WTC11 (cell line): ENCODE measurements at regions not wholly inside any gene's neighbourhood (a gene's known extent, or its start where the extent isn't known, plus 50 kb on each side); places are given as distances from the start of the nearest gene placed in this dataset.

ENCODE experiments used
- ATAC-seq: fragments of 200-7000 bp; cut with Tn5 transposase; 2 replicates; pipeline ENCODE4 v1.10.0; 2021; ENCODE audit warnings: mild to moderate bottlenecking, moderate library complexity
- CTCF ChIA-PET: fragments of 300-600 bp; sonication (Branson Sonifier 250); formaldehyde crosslinking; loops from one replicate; lab custom pipeline; 2021; ENCODE audit warnings: antibody characterized with exemption; lab: Charles Lee
- POLR2A ChIA-PET: fragments of 350-600 bp; sonication (Branson Sonifier 250); formaldehyde crosslinking; loops from one replicate; lab custom pipeline; 2021; ENCODE audit warnings: antibody characterized with exemption; lab: Charles Lee
- DNase-seq: peaks from one replicate; pipeline ENCODE4 v3.0.0; 2021; ENCODE audit warnings: low spot score
- H3K27ac Mint-ChIP-seq: 2 replicates; pipeline ENCODE4 v1.8.0; 2021; ENCODE audit warnings: mixed read lengths
- H3K27me3 Mint-ChIP-seq: 2 replicates; pipeline ENCODE4 v1.8.0; 2021; ENCODE audit warnings: low read depth, mild to moderate bottlenecking, moderate library complexity, mixed read lengths
- H3K36me3 Mint-ChIP-seq: 2 replicates; pipeline ENCODE4 v1.8.0; 2021; ENCODE audit warnings: mixed read lengths
- H3K4me1 Mint-ChIP-seq: 2 replicates; pipeline ENCODE4 v1.8.0; 2022; ENCODE audit warnings: mixed read lengths
- H3K4me3 Mint-ChIP-seq: 2 replicates; pipeline ENCODE4 v1.8.0; 2021; ENCODE audit warnings: mild to moderate bottlenecking, moderate library complexity, mixed read lengths
- H3K9me3 Mint-ChIP-seq: 2 replicates; pipeline ENCODE4 v1.8.0; 2021; ENCODE audit warnings: mixed read lengths
- ATF1 ChIP-seq: sonication (generic); formaldehyde crosslinking; IDR thresholded peaks from 2 replicates; pipeline ENCODE4 v1.8.1; 2023; ENCODE audit warnings: mild to moderate bottlenecking, moderate library complexity, missing genetic modification reagents
- ELF4 ChIP-seq: sonication (generic); formaldehyde crosslinking; IDR thresholded peaks from 2 replicates; pipeline ENCODE4 v1.8.1; 2022; ENCODE audit warnings: low read depth, mild to moderate bottlenecking, moderate library complexity, missing genetic modification reagents
- EMX1 ChIP-seq: fragments of 250-450 bp; sonication (Bioruptor Pico); IDR thresholded peaks from 2 replicates; pipeline ENCODE4 v1.8.0; 2021; ENCODE audit warnings: mild to moderate bottlenecking
- ESRRA ChIP-seq: sonication (generic); formaldehyde crosslinking; IDR thresholded peaks from 2 replicates; pipeline ENCODE4 v1.8.1; 2022; ENCODE audit warnings: mild to moderate bottlenecking, missing genetic modification reagents, borderline replicate concordance
- FOXP1 ChIP-seq: sonication (generic); formaldehyde crosslinking; IDR thresholded peaks from 2 replicates; pipeline ENCODE4 v1.8.0; 2022; ENCODE audit warnings: missing genetic modification reagents, mild to moderate bottlenecking, moderate library complexity, borderline replicate concordance
- NFE2L1 ChIP-seq: sonication (generic); formaldehyde crosslinking; IDR thresholded peaks from 2 replicates; pipeline ENCODE4 v1.8.1; 2023; ENCODE audit warnings: missing genetic modification reagents
- NR3C1 ChIP-seq: sonication (generic); formaldehyde crosslinking; conservative IDR thresholded peaks from 2 replicates; pipeline ENCODE4 v1.8.1; 2023; ENCODE audit warnings: low read depth, mild to moderate bottlenecking, missing genetic modification reagents
- PRRX2 ChIP-seq: fragments of 250-450 bp; sonication (Bioruptor Pico); IDR thresholded peaks from 2 replicates; pipeline ENCODE4 v1.8.0; 2021; ENCODE audit warnings: mild to moderate bottlenecking
- ZBTB21 ChIP-seq: sonication (generic); formaldehyde crosslinking; IDR thresholded peaks from 2 replicates; pipeline ENCODE4 v1.8.1; 2023; ENCODE audit warnings: mild to moderate bottlenecking, missing genetic modification reagents, borderline replicate concordance
- ZNF121 ChIP-seq: sonication (generic); formaldehyde crosslinking; IDR thresholded peaks from 2 replicates; pipeline ENCODE4 v1.8.0; 2023; ENCODE audit warnings: missing genetic modification reagents
- ZNF138 ChIP-seq: sonication (generic); formaldehyde crosslinking; conservative IDR thresholded peaks from 2 replicates; pipeline ENCODE4 v1.8.1; 2022; ENCODE audit warnings: mild to moderate bottlenecking, moderate library complexity, missing genetic modification reagents
- ZNF219 ChIP-seq: sonication (generic); formaldehyde crosslinking; IDR thresholded peaks from 2 replicates; pipeline ENCODE4 v1.8.0; 2023; ENCODE audit warnings: missing genetic modification reagents, mild to moderate bottlenecking, borderline replicate concordance
- ZNF396 ChIP-seq: fragments of 250-450 bp; sonication (Bioruptor Pico); IDR thresholded peaks from 2 replicates; pipeline ENCODE4 v1.8.0; 2021; ENCODE audit warnings: mild to moderate bottlenecking, moderate library complexity, borderline replicate concordance
- ZNF416 ChIP-seq: fragments of 250-450 bp; sonication (Bioruptor Pico); IDR thresholded peaks from 2 replicates; pipeline ENCODE4 v1.9.0; 2021; ENCODE audit warnings: mild to moderate bottlenecking, inconsistent platforms
- ZNF671 ChIP-seq: fragments of 250-450 bp; sonication (Bioruptor Pico); IDR thresholded peaks from 2 replicates; pipeline ENCODE4 v1.8.0; 2021; ENCODE audit warnings: mild to moderate bottlenecking
- TF ChIP-seq, protein P1 (sequence below): sonication (generic); formaldehyde crosslinking; IDR thresholded peaks from 2 replicates; pipeline ENCODE4 v1.8.1; 2022; ENCODE audit warnings: mild to moderate bottlenecking, moderate library complexity, missing genetic modification reagents
- TF ChIP-seq, protein P2 (sequence below): sonication (generic); formaldehyde crosslinking; IDR thresholded peaks from 2 replicates; pipeline ENCODE4 v1.8.0; 2023; ENCODE audit warnings: missing genetic modification reagents
- TF ChIP-seq, protein P3 (sequence below): fragments of 250-450 bp; sonication (Bioruptor Pico); IDR thresholded peaks from 2 replicates; pipeline ENCODE4 v1.9.0; 2021; ENCODE audit warnings: mild to moderate bottlenecking
- TF ChIP-seq, protein P4 (sequence below): sonication (generic); formaldehyde crosslinking; IDR thresholded peaks from 2 replicates; pipeline ENCODE4 v1.8.0; 2022; ENCODE audit warnings: mild to moderate bottlenecking, missing genetic modification reagents
- TF ChIP-seq, protein P5 (sequence below): fragments of 250-450 bp; sonication (Bioruptor Pico); IDR thresholded peaks from 2 replicates; pipeline ENCODE4 v1.9.0; 2021; ENCODE audit warnings: mild to moderate bottlenecking
- TF ChIP-seq, protein P6 (sequence below): sonication (generic); formaldehyde crosslinking; IDR thresholded peaks from 2 replicates; pipeline ENCODE4 v1.8.0; 2022; ENCODE audit warnings: mild to moderate bottlenecking, missing genetic modification reagents
- TF ChIP-seq, protein P7 (sequence below): sonication (generic); formaldehyde crosslinking; IDR thresholded peaks from 2 replicates; pipeline ENCODE4 v1.8.1; 2023; ENCODE audit warnings: mild to moderate bottlenecking, missing genetic modification reagents, moderate library complexity

DNA sequence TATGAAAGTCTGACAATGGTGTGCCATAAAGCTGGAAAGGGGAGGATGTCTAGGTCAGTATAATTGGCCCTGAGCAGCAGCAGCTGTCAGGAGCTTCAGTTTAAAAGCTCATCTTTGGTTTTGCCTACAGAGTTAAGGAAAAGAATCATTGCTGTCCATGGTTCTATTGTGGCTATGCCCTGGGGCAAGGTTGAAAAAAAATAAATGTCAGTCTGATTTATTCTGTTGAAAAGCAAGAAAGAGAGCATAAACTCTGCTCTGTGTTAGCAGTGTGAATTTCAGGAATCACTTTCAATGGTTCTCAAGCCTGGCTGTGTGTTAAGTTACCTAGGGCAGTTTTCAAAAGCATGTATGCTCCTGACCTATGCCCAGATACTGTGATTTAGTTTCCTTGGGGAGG lies 446.7 kb downstream of the SETBP1 start (continued):
- TF ChIP-seq, protein P1, sequence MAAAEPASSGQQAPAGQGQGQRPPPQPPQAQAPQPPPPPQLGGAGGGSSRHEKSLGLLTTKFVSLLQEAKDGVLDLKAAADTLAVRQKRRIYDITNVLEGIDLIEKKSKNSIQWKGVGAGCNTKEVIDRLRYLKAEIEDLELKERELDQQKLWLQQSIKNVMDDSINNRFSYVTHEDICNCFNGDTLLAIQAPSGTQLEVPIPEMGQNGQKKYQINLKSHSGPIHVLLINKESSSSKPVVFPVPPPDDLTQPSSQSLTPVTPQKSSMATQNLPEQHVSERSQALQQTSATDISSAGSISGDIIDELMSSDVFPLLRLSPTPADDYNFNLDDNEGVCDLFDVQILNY (CRISPR knock-in tag), result no peak
- TF ChIP-seq, protein P2, sequence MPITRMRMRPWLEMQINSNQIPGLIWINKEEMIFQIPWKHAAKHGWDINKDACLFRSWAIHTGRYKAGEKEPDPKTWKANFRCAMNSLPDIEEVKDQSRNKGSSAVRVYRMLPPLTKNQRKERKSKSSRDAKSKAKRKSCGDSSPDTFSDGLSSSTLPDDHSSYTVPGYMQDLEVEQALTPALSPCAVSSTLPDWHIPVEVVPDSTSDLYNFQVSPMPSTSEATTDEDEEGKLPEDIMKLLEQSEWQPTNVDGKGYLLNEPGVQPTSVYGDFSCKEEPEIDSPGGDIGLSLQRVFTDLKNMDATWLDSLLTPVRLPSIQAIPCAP, result no peak
- TF ChIP-seq ELF4 (CRISPR knock-in tag) (no peak), ZBTB21 (no peak), ZNF396 (no peak), ZNF138 (CRISPR knock-in tag) (no peak), ZNF671 (CRISPR knock-in tag) (no peak)
- TF ChIP-seq, protein P3, sequence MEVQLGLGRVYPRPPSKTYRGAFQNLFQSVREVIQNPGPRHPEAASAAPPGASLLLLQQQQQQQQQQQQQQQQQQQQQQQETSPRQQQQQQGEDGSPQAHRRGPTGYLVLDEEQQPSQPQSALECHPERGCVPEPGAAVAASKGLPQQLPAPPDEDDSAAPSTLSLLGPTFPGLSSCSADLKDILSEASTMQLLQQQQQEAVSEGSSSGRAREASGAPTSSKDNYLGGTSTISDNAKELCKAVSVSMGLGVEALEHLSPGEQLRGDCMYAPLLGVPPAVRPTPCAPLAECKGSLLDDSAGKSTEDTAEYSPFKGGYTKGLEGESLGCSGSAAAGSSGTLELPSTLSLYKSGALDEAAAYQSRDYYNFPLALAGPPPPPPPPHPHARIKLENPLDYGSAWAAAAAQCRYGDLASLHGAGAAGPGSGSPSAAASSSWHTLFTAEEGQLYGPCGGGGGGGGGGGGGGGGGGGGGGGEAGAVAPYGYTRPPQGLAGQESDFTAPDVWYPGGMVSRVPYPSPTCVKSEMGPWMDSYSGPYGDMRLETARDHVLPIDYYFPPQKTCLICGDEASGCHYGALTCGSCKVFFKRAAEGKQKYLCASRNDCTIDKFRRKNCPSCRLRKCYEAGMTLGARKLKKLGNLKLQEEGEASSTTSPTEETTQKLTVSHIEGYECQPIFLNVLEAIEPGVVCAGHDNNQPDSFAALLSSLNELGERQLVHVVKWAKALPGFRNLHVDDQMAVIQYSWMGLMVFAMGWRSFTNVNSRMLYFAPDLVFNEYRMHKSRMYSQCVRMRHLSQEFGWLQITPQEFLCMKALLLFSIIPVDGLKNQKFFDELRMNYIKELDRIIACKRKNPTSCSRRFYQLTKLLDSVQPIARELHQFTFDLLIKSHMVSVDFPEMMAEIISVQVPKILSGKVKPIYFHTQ, result no peak

DNA sequence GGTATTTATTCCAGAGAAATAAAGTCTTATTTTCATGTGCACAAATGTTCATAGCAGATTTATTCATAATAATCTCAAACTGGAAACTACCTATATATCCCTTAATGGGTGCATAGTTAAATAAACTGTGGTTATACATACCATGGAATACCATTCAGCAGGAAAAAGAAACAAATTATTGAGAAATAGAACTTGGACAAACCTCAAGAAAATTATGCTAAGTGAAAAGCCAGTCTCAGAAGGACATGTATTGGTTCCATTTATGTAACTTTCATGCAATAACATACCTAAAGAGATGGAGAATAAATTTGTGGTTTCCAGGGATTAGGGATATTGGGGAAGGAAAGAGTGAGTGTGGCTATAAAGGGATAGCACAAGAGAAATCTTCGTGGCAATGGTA lies 452.6 kb downstream of the SETBP1 start:
- ChIA-PET CTCF (no interaction called here), POLR2A (no interaction called here)
- DNase-seq (no peak), ATAC-seq (no peak)
- H3K9me3 Mint-ChIP-seq, result no peaks in the 10 kb centered on the region
- no peaks in the 10 kb centered on the region for H3K36me3 Mint-ChIP-seq
- TF ChIP-seq NR3C1 (CRISPR knock-in tag), result no peak
- H3K4me3 Mint-ChIP-seq, result no peak overlapping the region
- no peaks in the 10 kb centered on the region for H3K27me3 Mint-ChIP-seq
- H3K27ac Mint-ChIP-seq, result no peak overlapping the region
- no peaks in the 10 kb centered on the region for H3K4me1 Mint-ChIP-seq

DNA sequence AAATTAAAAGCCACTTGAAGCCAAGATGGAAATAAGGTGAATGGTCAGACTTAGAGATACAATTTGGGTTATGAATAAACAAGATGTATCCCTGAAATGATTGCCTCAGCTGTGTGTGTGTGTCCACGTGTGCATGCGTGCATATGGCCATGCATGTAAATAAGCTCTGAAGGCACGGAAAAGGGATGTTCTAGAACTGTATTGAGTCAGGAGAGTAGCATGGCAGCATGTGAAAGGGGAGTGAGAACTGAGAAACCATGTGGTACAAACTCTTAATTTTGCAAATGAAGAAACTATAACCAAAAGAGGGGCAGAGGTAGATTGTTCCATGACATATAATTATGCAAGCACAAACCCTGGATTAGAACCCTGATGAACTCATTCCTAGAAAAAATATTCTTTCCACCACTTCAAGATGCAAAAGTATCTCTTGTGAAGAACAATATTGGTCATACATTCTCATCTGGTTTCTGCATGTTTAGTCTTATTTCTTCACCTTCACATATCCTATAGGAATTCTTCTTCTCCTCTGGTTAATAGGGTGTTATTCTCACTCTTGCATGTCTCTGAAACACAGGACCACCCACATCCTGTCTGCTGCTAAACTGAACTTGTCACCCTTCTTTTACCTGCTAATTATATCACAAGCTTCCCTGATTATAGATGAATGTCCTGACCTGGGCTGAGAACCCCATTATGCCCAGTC lies 455.8 kb downstream of the SETBP1 start:
- H3K4me3 Mint-ChIP-seq, result no peak overlapping the region
- H3K9me3 Mint-ChIP-seq, result peaks cover 12% of the 10 kb centered on the region
- no peak for ATAC-seq
- no peak overlapping the region for H3K27ac Mint-ChIP-seq
- ChIA-PET CTCF (no interaction called here), POLR2A (no interaction called here)
- DNase-seq, result no peak
- H3K4me1 Mint-ChIP-seq, result no peaks in the 10 kb centered on the region
- H3K27me3 Mint-ChIP-seq, result no peaks in the 10 kb centered on the region
- TF ChIP-seq ZNF121 (CRISPR knock-in tag) (no peak), ZNF416 (no peak), ESRRA (CRISPR knock-in tag) (no peak), NFE2L1 (CRISPR knock-in tag) (no peak), FOXP1 (CRISPR knock-in tag) (no peak), EMX1 (CRISPR knock-in tag) (no peak), ZNF219 (no peak), ATF1 (no peak), PRRX2 (no peak)
- TF ChIP-seq, protein P4, sequence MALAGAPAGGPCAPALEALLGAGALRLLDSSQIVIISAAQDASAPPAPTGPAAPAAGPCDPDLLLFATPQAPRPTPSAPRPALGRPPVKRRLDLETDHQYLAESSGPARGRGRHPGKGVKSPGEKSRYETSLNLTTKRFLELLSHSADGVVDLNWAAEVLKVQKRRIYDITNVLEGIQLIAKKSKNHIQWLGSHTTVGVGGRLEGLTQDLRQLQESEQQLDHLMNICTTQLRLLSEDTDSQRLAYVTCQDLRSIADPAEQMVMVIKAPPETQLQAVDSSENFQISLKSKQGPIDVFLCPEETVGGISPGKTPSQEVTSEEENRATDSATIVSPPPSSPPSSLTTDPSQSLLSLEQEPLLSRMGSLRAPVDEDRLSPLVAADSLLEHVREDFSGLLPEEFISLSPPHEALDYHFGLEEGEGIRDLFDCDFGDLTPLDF (CRISPR knock-in tag), result no peak
- TF ChIP-seq, protein P5, sequence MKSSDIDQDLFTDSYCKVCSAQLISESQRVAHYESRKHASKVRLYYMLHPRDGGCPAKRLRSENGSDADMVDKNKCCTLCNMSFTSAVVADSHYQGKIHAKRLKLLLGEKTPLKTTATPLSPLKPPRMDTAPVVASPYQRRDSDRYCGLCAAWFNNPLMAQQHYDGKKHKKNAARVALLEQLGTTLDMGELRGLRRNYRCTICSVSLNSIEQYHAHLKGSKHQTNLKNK (CRISPR knock-in tag), result no peak
- TF ChIP-seq, protein P6, sequence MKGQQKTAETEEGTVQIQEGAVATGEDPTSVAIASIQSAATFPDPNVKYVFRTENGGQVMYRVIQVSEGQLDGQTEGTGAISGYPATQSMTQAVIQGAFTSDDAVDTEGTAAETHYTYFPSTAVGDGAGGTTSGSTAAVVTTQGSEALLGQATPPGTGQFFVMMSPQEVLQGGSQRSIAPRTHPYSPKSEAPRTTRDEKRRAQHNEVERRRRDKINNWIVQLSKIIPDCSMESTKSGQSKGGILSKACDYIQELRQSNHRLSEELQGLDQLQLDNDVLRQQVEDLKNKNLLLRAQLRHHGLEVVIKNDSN, result no peak
- TF ChIP-seq, protein P2, result no peak
- TF ChIP-seq, protein P7, sequence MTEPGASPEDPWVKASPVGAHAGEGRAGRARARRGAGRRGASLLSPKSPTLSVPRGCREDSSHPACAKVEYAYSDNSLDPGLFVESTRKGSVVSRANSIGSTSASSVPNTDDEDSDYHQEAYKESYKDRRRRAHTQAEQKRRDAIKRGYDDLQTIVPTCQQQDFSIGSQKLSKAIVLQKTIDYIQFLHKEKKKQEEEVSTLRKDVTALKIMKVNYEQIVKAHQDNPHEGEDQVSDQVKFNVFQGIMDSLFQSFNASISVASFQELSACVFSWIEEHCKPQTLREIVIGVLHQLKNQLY (CRISPR knock-in tag), result no peak
- no peaks in the 10 kb centered on the region for H3K36me3 Mint-ChIP-seq
